Fibroblast of the aortic adventitia (primary cell): ENCODE measurements at regions not wholly inside any gene's neighbourhood (a gene's known extent, or its start where the extent isn't known, plus 50 kb on each side); places are given as distances from the start of the nearest gene placed in this dataset.
"Not testable (repeated sequence)": the region's sequence is repeated elsewhere in the genome, so short reads cannot be mapped to it uniquely, and the experiment has no call there.

ENCODE experiments used
- DNase-seq: peaks from one replicate; pipeline ENCODE4 v3.0.0-alpha.2; 2010; ENCODE audit warnings: low read depth
- H3K4me3 ChIP-seq: 2 replicates; pipeline ENCODE4 v1.5.1; 2011; ENCODE audit warnings: low read depth, mild to moderate bottlenecking, control low read depth, low read length, moderate library complexity
- TF ChIP-seq, protein P1 (sequence below): IDR thresholded peaks from 2 replicates; pipeline ENCODE4 v1.5.1; 2011; ENCODE audit warnings: mild to moderate bottlenecking, low read length, control low read depth, inconsistent platforms; ENCODE audit not compliant: insufficient read depth

GRCh38 chr2:176577054-176577453 lies 307.8 kb downstream of the MTX2 start:
- TF ChIP-seq, protein P1, sequence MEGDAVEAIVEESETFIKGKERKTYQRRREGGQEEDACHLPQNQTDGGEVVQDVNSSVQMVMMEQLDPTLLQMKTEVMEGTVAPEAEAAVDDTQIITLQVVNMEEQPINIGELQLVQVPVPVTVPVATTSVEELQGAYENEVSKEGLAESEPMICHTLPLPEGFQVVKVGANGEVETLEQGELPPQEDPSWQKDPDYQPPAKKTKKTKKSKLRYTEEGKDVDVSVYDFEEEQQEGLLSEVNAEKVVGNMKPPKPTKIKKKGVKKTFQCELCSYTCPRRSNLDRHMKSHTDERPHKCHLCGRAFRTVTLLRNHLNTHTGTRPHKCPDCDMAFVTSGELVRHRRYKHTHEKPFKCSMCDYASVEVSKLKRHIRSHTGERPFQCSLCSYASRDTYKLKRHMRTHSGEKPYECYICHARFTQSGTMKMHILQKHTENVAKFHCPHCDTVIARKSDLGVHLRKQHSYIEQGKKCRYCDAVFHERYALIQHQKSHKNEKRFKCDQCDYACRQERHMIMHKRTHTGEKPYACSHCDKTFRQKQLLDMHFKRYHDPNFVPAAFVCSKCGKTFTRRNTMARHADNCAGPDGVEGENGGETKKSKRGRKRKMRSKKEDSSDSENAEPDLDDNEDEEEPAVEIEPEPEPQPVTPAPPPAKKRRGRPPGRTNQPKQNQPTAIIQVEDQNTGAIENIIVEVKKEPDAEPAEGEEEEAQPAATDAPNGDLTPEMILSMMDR = no peak
- DNase-seq = no peak
- H3K4me3 ChIP-seq = no peak overlapping the region

GRCh38 chr2:176578292-176578691 lies 309.1 kb downstream of the MTX2 start:
- H3K4me3 ChIP-seq, DNase-seq: not testable (repeated sequence)

DNA sequence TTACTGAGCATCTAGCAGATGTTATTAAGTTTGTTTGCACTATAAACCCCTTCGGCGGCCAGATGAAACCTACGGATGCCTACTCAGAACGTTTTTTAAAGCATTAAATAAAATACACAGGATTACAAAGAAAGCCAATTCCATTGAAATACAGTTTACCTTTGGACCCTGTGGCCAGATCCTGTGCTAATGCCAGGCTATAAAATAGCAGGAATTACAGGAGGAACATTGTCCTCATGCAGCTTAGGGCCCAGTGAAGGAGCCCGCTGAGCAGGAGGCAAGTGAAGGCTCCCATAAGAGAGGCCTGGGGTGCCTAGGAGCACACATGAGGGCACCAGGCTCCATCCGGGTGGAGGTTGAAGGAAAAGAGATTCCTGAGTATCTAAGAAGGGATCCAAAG lies 310.4 kb downstream of the MTX2 start:
- TF ChIP-seq, protein P1 = no peak
- DNase-seq = no peak
- H3K4me3 ChIP-seq = no peak overlapping the region

GRCh38 chr2:176581557-176582165 lies 312.4 kb downstream of the MTX2 start:
- no peak for DNase-seq

GRCh38 chr2:176582176-176582575 lies 312.9 kb downstream of the MTX2 start:
- no peak overlapping the region for H3K4me3 ChIP-seq
- DNase-seq = no peak
- TF ChIP-seq, protein P1 = no peak

More at GRCh38 chr2:176581557-176582165, 312.4 kb downstream of the MTX2 start:
- no peak overlapping the region for H3K4me3 ChIP-seq
- TF ChIP-seq, protein P1 = no peak

DNA sequence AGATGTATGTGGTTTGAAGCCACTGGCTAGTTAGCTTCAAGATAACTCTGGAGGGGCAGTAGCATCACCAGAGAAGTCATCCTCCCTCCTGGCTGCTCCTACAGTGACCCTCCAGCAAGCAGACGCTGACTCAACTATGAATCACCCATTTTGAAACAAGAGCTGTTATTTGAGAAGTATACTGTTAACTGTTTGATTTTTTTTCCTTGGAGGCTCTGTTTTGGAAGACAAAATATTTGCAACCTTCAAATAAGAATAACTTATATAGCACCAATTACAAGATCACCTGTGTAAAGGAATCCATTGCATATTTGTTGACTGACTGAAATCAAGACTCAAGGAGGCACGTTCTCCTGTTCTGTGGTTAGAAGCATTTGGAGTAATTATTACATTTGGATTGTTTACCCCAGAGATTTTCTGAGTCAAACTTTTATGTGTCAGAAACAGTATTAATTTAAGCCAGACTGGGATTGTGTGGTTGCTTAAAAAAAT lies 313.8 kb downstream of the MTX2 start:
- DNase-seq = peak; percentile 92
- TF ChIP-seq, protein P1 = no peak
- no peak overlapping the region for H3K4me3 ChIP-seq

DNA sequence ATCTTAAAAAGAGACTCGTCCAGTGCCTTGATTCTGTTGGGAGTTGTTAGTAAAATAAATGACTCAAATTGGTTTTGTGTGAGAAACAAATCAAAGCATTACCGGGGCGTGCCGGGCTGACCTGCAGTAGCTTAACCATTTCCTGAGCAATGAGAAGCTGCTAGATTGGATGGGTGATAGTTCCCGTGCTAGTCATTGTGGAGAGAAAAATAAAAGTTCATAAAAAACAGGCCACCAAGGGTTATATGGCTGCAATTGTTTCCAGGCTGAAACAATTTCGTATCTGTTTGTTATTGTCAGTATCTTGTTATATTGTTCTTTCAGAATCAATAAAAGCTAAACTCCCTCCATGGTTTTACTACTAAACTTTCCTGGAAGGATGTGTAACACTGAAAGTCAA lies 314.4 kb downstream of the MTX2 start:
- TF ChIP-seq, protein P1 = no peak
- peak; percentile 19 for DNase-seq

More for the DNA sequence above, 314.4 kb downstream of the MTX2 start:
- no peak overlapping the region for H3K4me3 ChIP-seq
